ENCODE measurements at regions not wholly inside any gene's neighbourhood (a gene's known extent, or its start where the extent isn't known, plus 50 kb on each side); places are given as distances from the start of the nearest gene placed in this dataset.

DNA sequence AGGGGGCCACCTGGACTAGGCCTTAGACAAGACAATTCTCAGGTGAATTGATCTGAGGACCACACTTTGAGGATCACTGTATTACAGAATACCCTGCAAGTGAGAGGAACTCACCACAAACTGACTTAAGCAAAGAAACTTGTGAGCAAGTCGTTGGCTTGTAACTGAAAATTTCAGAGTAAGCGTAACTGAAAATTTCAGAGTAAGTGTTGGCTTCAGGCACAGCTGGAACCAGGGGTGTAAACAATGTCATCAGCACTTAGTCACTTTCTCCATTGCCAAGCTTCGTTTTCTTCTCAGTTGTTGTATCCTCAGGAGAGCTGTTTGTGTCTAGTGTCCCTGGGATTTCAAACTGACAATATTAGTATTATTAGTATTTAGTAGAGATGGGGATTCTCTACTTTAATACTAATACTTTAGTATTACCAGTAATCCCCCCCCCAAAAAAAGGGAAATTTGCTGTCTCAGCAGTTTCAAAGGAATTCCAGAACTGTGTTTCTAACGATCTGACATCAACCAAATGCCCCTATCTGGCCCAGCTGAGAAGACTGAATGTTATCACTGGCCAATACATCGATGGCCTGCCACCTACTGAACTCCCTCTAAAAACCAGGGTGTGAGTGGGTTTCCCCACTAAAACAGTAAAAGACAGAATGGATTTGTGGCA, 474.4 kb downstream of the NTRK3 start:
- Histone ChIP-seq H3K27me3 (ENCODE audit: insufficient read depth, low read depth, low read length) (no peaks in the 10 kb centered on the region), H3K9me3 (ENCODE audit: low read length) (no peaks in the 10 kb centered on the region), H3K9me2 (ENCODE audit: insufficient read depth, low read length) (no peaks in the 10 kb centered on the region), H3K4me2 (ENCODE audit: low read length) (no peak overlapping the region), H3K79me2 (replicated peaks; ENCODE audit: insufficient read depth, low read length) (no peaks in the 10 kb centered on the region), H3K9ac (ENCODE audit: low read length) (no peak overlapping the region), H3K36me3 (ENCODE audit: insufficient read depth, low read length) (no peaks in the 10 kb centered on the region), H3K27ac (ENCODE audit: low read length) (no peak overlapping the region), H2AFZ (ENCODE audit: low read depth, low read length) (no peak overlapping the region), H4K20me1 (ENCODE audit: insufficient read depth) (no peaks in the 10 kb centered on the region), H3K4me3 (ENCODE audit: low read length) (no peak overlapping the region), H3F3A (ENCODE audit: insufficient read depth, low read length, poor library complexity, severe bottlenecking) (no peaks in the 10 kb centered on the region)
- TF ChIP-seq POLR2AphosphoS5 (IDR thresholded peaks at IDR 0.05), result no peak
- TF ChIP-seq MXI1 (conservative IDR thresholded peaks at IDR 0.05; ENCODE audit: poor library complexity, severe bottlenecking), result no peak
- TF ChIP-seq, protein P1, sequence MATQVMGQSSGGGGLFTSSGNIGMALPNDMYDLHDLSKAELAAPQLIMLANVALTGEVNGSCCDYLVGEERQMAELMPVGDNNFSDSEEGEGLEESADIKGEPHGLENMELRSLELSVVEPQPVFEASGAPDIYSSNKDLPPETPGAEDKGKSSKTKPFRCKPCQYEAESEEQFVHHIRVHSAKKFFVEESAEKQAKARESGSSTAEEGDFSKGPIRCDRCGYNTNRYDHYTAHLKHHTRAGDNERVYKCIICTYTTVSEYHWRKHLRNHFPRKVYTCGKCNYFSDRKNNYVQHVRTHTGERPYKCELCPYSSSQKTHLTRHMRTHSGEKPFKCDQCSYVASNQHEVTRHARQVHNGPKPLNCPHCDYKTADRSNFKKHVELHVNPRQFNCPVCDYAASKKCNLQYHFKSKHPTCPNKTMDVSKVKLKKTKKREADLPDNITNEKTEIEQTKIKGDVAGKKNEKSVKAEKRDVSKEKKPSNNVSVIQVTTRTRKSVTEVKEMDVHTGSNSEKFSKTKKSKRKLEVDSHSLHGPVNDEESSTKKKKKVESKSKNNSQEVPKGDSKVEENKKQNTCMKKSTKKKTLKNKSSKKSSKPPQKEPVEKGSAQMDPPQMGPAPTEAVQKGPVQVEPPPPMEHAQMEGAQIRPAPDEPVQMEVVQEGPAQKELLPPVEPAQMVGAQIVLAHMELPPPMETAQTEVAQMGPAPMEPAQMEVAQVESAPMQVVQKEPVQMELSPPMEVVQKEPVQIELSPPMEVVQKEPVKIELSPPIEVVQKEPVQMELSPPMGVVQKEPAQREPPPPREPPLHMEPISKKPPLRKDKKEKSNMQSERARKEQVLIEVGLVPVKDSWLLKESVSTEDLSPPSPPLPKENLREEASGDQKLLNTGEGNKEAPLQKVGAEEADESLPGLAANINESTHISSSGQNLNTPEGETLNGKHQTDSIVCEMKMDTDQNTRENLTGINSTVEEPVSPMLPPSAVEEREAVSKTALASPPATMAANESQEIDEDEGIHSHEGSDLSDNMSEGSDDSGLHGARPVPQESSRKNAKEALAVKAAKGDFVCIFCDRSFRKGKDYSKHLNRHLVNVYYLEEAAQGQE (IDR thresholded peaks at IDR 0.05; ENCODE audit: borderline replicate concordance), result no peak
- TF ChIP-seq TAF1 (IDR thresholded peaks at IDR 0.05; ENCODE audit: low read depth), result no peak
- TF ChIP-seq SMC3 (conservative IDR thresholded peaks at IDR 0.05; ENCODE audit: poor library complexity), result no peak
- no peak for TF ChIP-seq EP300 (conservative IDR thresholded peaks at IDR 0.05; ENCODE audit: poor library complexity, severe bottlenecking)
- TF ChIP-seq, protein P2, sequence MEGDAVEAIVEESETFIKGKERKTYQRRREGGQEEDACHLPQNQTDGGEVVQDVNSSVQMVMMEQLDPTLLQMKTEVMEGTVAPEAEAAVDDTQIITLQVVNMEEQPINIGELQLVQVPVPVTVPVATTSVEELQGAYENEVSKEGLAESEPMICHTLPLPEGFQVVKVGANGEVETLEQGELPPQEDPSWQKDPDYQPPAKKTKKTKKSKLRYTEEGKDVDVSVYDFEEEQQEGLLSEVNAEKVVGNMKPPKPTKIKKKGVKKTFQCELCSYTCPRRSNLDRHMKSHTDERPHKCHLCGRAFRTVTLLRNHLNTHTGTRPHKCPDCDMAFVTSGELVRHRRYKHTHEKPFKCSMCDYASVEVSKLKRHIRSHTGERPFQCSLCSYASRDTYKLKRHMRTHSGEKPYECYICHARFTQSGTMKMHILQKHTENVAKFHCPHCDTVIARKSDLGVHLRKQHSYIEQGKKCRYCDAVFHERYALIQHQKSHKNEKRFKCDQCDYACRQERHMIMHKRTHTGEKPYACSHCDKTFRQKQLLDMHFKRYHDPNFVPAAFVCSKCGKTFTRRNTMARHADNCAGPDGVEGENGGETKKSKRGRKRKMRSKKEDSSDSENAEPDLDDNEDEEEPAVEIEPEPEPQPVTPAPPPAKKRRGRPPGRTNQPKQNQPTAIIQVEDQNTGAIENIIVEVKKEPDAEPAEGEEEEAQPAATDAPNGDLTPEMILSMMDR (IDR thresholded peaks at IDR 0.05; ENCODE audit: poor library complexity, severe bottlenecking), result no peak
- no peak for TF ChIP-seq EZH2 (IDR thresholded peaks at IDR 0.05; ENCODE audit: borderline replicate concordance, insufficient read depth, low read length, poor library complexity, severe bottlenecking)
- no peak for TF ChIP-seq RAD21 (conservative IDR thresholded peaks at IDR 0.05)

DNA sequence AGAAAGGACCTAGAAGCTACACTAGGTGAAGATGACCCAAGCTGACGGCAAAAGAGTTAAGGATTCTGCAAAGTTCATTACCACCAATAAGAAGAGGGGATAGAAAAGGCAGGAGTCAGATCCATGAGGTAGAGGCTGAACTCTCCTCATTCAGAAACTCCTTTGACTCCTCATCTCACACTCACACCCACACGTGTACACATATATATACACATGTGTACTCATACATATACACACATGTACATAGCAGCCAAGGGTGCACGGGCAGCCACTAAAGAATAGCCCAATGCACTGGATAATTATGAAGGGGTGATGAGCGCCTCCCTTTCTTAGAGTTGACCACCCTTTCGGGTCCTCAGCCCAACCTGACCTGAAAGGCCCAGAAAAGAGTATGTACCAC, 476.8 kb downstream of the NTRK3 start:
- H3K9me2 ChIP-seq (ENCODE audit: insufficient read depth, low read length), result no peaks in the 10 kb centered on the region
- no peaks in the 10 kb centered on the region for H3K36me3 ChIP-seq (ENCODE audit: insufficient read depth, low read length)
- H3K9ac ChIP-seq (ENCODE audit: low read length), result no peak overlapping the region
- no peak overlapping the region for H3K4me3 ChIP-seq (ENCODE audit: low read length)
- no peak overlapping the region for H2AFZ ChIP-seq (ENCODE audit: low read depth, low read length)
- no peak overlapping the region for H3K27ac ChIP-seq (ENCODE audit: low read length)
- H3K27me3 ChIP-seq (ENCODE audit: insufficient read depth, low read depth, low read length), result no peaks in the 10 kb centered on the region
- TF ChIP-seq MXI1 (conservative IDR thresholded peaks at IDR 0.05; ENCODE audit: poor library complexity, severe bottlenecking), result no peak
- no peak for TF ChIP-seq POLR2AphosphoS5 (IDR thresholded peaks at IDR 0.05)
- TF ChIP-seq EZH2 (IDR thresholded peaks at IDR 0.05; ENCODE audit: borderline replicate concordance, insufficient read depth, low read length, poor library complexity, severe bottlenecking), result no peak
- TF ChIP-seq TAF1 (IDR thresholded peaks at IDR 0.05; ENCODE audit: low read depth), result no peak
- TF ChIP-seq RAD21 (conservative IDR thresholded peaks at IDR 0.05), result no peak
- TF ChIP-seq, protein P1 (IDR thresholded peaks at IDR 0.05; ENCODE audit: borderline replicate concordance), result no peak
- no peak for TF ChIP-seq EP300 (conservative IDR thresholded peaks at IDR 0.05; ENCODE audit: poor library complexity, severe bottlenecking)
- no peak for TF ChIP-seq SMC3 (conservative IDR thresholded peaks at IDR 0.05; ENCODE audit: poor library complexity)
- TF ChIP-seq, protein P2 (IDR thresholded peaks at IDR 0.05; ENCODE audit: poor library complexity, severe bottlenecking), result no peak
- no peaks in the 10 kb centered on the region for H3K9me3 ChIP-seq (ENCODE audit: low read length)
- H4K20me1 ChIP-seq (ENCODE audit: insufficient read depth), result no peaks in the 10 kb centered on the region
- no peak overlapping the region for H3K4me2 ChIP-seq (ENCODE audit: low read length)
- no peaks in the 10 kb centered on the region for H3F3A ChIP-seq (ENCODE audit: insufficient read depth, low read length, poor library complexity, severe bottlenecking)
- no peaks in the 10 kb centered on the region for H3K79me2 ChIP-seq (replicated peaks; ENCODE audit: insufficient read depth, low read length)

All from neural cell (in vitro differentiated cells).